WI38 (cell line): ENCODE measurements at regions not wholly inside any gene's neighbourhood (a gene's known extent, or its start where the extent isn't known, plus 50 kb on each side); places are given as distances from the start of the nearest gene placed in this dataset.

Experiments
- H3K4me3 ChIP-seq: 2 replicates; pipeline ENCODE4 v1.5.1; 2011; ENCODE audit warnings: low read depth, mild to moderate bottlenecking, control low read depth, low read length
- TF ChIP-seq, protein P1 (sequence below): IDR thresholded peaks from 2 replicates; pipeline ENCODE4 v1.5.1; 2012; ENCODE audit warnings: low read depth, mild to moderate bottlenecking, control low read depth, low read length

DNA sequence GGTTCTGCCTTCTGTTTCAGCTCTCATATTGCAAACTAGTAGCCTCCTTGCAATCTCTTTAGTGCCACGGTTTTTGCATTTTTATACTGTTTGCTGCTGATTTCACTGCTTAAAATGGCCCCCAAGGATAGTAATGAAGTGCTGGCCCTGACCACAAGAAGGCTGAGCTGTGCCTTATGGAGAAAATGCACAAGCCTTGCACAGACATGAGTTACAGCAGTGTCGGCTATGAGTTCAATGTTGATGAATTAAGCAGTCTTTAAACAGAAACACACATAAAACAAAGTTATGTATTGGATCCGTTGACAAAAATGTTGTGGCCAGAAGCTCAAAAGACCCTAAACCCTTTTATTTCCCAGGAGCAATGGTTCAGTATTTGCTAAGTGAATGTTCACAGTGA is 210.6 kb upstream of the DYNLRB2 start:
- H3K4me3 ChIP-seq, result no peak overlapping the region
- TF ChIP-seq, protein P1, sequence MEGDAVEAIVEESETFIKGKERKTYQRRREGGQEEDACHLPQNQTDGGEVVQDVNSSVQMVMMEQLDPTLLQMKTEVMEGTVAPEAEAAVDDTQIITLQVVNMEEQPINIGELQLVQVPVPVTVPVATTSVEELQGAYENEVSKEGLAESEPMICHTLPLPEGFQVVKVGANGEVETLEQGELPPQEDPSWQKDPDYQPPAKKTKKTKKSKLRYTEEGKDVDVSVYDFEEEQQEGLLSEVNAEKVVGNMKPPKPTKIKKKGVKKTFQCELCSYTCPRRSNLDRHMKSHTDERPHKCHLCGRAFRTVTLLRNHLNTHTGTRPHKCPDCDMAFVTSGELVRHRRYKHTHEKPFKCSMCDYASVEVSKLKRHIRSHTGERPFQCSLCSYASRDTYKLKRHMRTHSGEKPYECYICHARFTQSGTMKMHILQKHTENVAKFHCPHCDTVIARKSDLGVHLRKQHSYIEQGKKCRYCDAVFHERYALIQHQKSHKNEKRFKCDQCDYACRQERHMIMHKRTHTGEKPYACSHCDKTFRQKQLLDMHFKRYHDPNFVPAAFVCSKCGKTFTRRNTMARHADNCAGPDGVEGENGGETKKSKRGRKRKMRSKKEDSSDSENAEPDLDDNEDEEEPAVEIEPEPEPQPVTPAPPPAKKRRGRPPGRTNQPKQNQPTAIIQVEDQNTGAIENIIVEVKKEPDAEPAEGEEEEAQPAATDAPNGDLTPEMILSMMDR, result no peak

DNA sequence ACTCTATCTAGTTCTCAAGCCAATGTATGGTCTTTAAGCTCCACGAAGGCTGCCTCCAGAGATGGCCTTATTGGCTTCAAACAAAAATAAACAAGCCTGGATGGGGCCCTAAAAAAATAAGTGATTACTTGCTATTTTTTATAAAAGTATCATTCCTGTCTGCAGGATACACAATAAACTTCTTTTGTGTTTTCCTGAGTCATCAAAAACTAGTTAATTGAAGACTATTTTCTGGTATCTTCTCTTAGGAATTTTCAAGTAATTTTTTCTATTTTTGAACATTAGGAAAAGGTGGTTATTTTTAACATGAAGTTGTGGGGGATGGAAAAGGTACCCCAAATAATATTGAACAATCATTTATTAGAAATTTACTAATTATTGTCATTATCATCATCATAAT is 213.1 kb upstream of the DYNLRB2 start:
- no peak overlapping the region for H3K4me3 ChIP-seq
- TF ChIP-seq, protein P1, result no peak

DNA sequence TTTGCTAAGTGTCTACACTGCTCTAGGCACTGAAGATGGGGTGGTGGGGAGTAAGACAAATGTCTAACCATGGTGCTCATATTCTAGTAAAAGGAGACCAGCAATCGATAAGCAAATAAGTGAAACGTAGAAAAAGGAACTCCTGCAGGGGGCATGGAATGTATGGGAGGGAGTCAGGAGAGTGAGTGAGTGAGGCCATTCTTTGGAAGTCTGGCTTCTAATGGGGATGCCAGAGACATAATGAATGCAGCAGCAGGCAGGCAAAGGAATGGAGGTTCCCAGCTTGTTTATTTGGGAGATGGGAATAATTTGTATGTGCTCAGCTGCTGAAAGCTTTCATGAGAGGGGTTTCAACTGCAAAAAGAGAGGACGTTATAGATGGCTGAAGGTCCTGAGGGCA is 216.4 kb upstream of the DYNLRB2 start:
- H3K4me3 ChIP-seq, result no peak overlapping the region
- TF ChIP-seq, protein P1, result no peak

DNA sequence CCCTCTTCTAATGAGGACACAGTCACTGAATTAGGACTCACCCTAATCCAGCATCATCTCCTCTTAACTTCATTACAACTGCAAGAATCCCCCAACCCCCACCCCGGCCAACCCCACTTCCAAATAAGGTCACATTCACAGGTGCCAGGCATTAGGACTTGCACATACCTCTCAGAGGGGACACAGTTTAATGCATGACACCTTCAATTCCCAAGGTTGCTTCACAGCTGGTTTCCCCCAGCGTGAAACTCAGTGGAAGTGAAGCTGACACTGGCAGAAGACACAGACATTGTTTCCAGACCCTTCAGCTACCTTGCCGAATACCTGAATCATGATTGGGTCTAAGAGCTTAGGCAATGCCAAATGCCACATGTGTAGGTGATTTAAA is 217.0 kb upstream of the DYNLRB2 start:
- no peak overlapping the region for H3K4me3 ChIP-seq
- TF ChIP-seq, protein P1, result no peak

DNA sequence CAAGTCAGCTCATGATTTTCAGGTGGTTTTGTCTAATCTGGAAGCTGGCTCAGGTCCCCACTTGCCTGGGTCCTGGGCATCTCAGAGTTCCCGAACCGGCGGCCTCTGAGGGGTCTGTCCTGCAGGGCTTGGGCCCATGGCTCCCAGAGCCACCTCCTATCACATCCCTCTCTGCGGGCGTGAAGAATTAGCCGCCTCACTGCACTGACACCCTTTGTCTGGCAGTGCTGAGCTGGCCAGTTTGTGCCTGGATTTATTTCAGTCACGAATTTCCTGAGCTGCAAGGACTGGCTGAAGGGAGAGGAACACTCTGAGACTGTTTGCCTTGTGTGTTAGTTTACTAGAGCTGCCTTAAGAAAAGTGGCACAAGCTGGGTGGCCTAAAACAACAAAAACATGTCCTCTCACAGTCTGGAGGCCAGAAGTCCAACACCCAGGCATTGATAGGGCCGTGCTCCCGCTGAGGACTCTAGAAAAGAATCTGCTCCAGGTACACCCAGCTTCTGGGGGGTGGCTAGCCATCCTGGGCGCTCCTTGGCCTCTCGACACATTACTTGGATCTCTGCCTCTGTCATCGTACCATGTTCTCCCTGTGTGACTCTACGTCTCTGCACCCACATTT is 217.5 kb upstream of the DYNLRB2 start:
- TF ChIP-seq, protein P1, result no peak
- no peak overlapping the region for H3K4me3 ChIP-seq

DNA sequence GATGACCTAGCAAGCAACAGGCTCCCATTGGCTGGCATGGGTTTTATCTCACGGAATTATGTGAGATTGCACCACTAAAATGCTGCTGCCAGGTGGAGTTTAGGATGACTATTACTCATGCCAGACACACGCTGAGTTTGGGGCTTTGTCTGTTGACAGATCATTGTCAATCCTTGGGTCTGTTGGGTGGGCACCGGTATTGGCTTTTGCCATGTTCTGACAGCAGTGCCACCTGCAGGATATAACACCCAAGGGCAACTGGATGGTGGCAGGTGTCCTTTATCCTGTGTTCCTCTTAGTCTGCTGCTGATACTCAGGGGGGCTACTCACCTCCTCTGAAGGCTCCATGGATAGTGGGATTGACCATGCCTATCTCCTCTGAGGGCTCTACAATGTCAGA is 221.6 kb upstream of the DYNLRB2 start:
- TF ChIP-seq, protein P1, result 0 out of 2 replicates have a peak, but pooled peaks have one; percentile 12
- no peak overlapping the region for H3K4me3 ChIP-seq

DNA sequence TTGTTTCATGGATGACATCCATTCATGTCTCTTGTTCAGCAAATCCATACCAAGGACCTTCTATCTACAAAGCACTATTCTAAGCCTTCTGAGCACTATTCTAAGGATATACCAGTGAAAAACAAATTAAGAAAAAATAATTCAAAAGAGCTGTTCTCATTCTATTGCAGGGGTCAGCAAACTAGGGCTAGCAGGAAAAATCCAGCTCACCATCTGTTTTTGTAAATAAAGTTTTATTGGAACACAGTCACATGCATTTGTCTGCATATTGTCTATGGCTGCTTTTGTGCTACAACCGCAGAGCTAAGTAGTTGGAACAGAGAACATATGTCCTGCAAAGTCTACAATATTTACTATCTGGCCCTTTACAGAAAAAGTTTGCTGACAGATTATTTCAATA is 222.7 kb upstream of the DYNLRB2 start:
- TF ChIP-seq, protein P1, result no peak

More for the DNA sequence above, 222.7 kb upstream of the DYNLRB2 start:
- H3K4me3 ChIP-seq, result no peak overlapping the region
